Prostate gland (tissue), 2 donors: ENCODE measurements at regions not wholly inside any gene's neighbourhood (a gene's known extent, or its start where the extent isn't known, plus 50 kb on each side); places are given as distances from the start of the nearest gene placed in this dataset.
"Not testable (repeated sequence)": the region's sequence is repeated elsewhere in the genome, so short reads cannot be mapped to it uniquely, and the experiment has no call there.

Experiments used
- DNase-seq: peaks from one replicate; pipeline ENCODE4 v3.0.0-alpha.2; 2019; ENCODE audit warnings: low spot score
- H3K27ac ChIP-seq, 2 donors: fragments of 200-600 bp; sonication (generic); 2 replicates each; pipeline ENCODE4 v1.5.1; 2017 to 2019
- H3K27me3 ChIP-seq: fragments of 200-600 bp; sonication (generic); replicated peaks from 2 replicates; pipeline ENCODE4 v1.5.1; 2019; ENCODE audit not compliant: insufficient read depth
- H3K36me3 ChIP-seq, 2 donors: fragments of 200-600 bp; sonication (generic); 1 replicate in 1 of 2; 2 replicates in 1 of 2; pipeline versions ENCODE4 v1.5.1 to v1.8.1; 2017 to 2019
- H3K4me1 ChIP-seq: fragments of 200-600 bp; sonication (generic); replicated peaks from 2 replicates; pipeline ENCODE4 v1.5.1; 2019
- H3K4me3 ChIP-seq, 2 donors: fragments of 200-600 bp; sonication (generic); 2 replicates each; pipeline ENCODE4 v1.5.1; 2017 to 2019
- H3K9me3 ChIP-seq: fragments of 200-600 bp; sonication (generic); 2 replicates; pipeline ENCODE4 v1.5.1; 2017
- CTCF ChIP-seq, 4 experiments: fragments of 200-600 bp in 2 of 4; fragments of 450-650 bp in 2 of 4; sonication (generic) in 2 of 4; IDR thresholded peaks; 1 replicate in 3 of 4; 2 replicates in 1 of 4; pipeline ENCODE4 v1.5.1; 2016 to 2019; ENCODE audit warnings: antibody characterized with exemption in 4 of 4, mild to moderate bottlenecking in 2 of 4, moderate library complexity in 2 of 4
- POLR2A ChIP-seq: fragments of 450-650 bp; IDR thresholded peaks from one replicate; pipeline ENCODE4 v1.6.1; 2016; ENCODE audit warnings: antibody characterized with exemption, mild to moderate bottlenecking
- POLR2AphosphoS5 ChIP-seq: sonication (generic); formaldehyde crosslinking; IDR thresholded peaks from one replicate; pipeline ENCODE4 v1.6.1; 2017; ENCODE audit warnings: antibody characterized with exemption
- WGBS: methylation state at CpG from one replicate; pipeline ENCODE4 v1.1.5; 2018; 5-methylcytosine and 5-hydroxymethylcytosine counted together
- intact Hi-C: fragments of 100-400 bp; cut with DNase I; formaldehyde crosslinking; loops from one replicate; pipeline ENCODE4 v1.14.2; 2022

GRCh38 chr7:25595996-25596395 is 367.7 kb upstream of the NPVF start:
- DNase-seq, result no peak
- TF ChIP-seq CTCF (IDR thresholded peaks at IDR 0.05) (no peak), POLR2A (no peak), POLR2AphosphoS5 (no peak)
- H3K4me1 ChIP-seq, result no peaks in the 10 kb centered on the region
- WGBS, result 90% methylated on average over 2 of the region's 2 CpGs
- H3K36me3 ChIP-seq, result no peaks in the 10 kb centered on the region
- H3K27me3 ChIP-seq, result no peaks in the 10 kb centered on the region
- no peak overlapping the region for H3K4me3 ChIP-seq
- intact Hi-C loops, result no loop called here
- no peaks in the 10 kb centered on the region for H3K9me3 ChIP-seq
- H3K27ac ChIP-seq, result no peak overlapping the region

DNA sequence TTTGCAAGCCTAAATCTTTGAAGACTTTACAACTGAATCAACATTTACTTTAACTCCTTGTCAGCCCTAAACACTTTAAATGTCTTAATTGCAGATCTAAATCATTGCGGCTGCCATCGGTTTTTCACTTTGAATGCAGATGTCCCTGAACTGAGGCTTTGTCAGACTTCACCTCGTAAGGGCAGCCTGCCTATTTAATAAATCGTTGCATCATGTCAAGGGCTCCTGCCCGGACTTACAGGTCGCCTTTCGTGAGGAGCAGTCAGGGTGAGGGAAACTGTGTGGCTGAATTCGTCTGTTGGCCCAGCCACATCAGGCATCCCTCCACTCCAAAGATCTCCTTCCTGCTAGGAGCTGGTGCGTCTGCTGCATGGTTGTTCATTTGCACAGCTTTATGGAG is 368.2 kb upstream of the NPVF start:
- 54% methylated on average over 9 of the region's 9 CpGs for WGBS
- H3K36me3 ChIP-seq, result no peaks in the 10 kb centered on the region
- no peaks in the 10 kb centered on the region for H3K4me1 ChIP-seq
- H3K27ac ChIP-seq, result no peak overlapping the region
- no peak for DNase-seq
- no peak overlapping the region for H3K4me3 ChIP-seq
- TF ChIP-seq POLR2AphosphoS5, result no peak
- no peak for TF ChIP-seq CTCF (IDR thresholded peaks at IDR 0.05)
- TF ChIP-seq POLR2A, result no peak
- no peaks in the 10 kb centered on the region for H3K27me3 ChIP-seq
- no peaks in the 10 kb centered on the region for H3K9me3 ChIP-seq
- intact Hi-C loops, result no loop called here

DNA sequence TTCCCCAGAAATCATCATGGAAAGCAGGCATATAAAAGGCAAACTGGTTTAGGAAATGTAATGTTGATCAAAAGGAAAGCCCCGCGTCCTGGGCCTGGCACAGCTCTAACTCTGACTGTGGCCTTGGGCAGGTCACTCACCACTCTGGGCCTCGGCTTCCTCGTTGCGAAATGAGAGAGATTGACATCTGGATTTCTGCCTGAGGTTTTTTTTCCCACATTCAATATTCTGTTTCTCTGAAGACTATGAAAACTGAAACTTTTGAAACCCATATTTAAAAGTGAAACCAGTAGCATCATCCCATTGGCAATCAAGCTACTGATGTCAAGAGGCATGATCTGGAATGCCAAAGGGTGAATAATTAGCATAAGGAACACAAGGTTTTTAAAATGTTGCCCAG is 369.7 kb upstream of the NPVF start:
- no peak for TF ChIP-seq POLR2A
- no peak overlapping the region for H3K27ac ChIP-seq
- DNase-seq, result no peak
- no peaks in the 10 kb centered on the region for H3K36me3 ChIP-seq
- intact Hi-C loops, result no loop called here
- no peaks in the 10 kb centered on the region for H3K27me3 ChIP-seq
- H3K4me3 ChIP-seq, result no peak overlapping the region
- H3K4me1 ChIP-seq, result no peaks in the 10 kb centered on the region
- no peaks in the 10 kb centered on the region for H3K9me3 ChIP-seq
- WGBS, result 69% methylated on average over 5 of the region's 5 CpGs

- no peak overlapping the region for H3K4me3 ChIP-seq
- DNase-seq, result no peak
- 97% methylated on average over 5 of the region's 5 CpGs for WGBS
- intact Hi-C loops, result no loop called here
- no peaks in the 10 kb centered on the region for H3K4me1 ChIP-seq
- H3K9me3 ChIP-seq, result no peaks in the 10 kb centered on the region
- H3K27ac ChIP-seq, result no peak overlapping the region
- no peaks in the 10 kb centered on the region for H3K36me3 ChIP-seq
- no peaks in the 10 kb centered on the region for H3K27me3 ChIP-seq
- TF ChIP-seq CTCF (IDR thresholded peaks at IDR 0.05), result no peak
- TF ChIP-seq POLR2AphosphoS5, result no peak
- no peak for TF ChIP-seq POLR2A
These were observed 370.5 kb upstream of the NPVF start for GRCh38 chr7:25598765-25599164.

DNA sequence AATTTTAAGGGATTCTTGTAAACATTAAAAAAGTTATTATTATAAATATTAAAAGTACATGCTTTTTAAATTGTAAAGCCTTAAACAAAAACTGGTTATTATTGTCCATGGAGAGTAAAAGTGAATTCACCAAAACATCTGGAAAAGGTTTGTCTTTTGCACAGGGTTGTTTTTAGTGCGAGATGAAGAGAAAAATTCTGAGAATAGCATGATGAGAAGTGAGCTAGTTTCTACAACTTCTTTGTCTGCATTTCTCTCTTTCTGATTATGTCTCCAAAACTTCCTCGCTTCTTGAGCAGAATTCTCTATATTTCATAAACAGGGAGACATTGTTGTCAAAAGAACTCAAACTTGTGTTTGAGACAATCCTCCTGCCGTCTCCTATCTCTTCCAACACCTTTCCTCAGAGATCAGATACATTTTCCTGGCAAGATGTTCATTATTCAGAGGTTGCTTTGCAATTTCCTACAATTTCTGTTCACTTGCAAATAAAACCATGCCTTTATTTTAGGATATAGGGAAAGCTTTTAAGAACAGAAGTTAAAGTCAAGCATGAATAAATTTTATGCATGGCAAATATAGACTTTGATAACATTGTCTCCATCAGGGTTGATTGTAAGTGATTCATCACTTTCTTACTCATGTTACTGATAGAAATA is 372.1 kb upstream of the NPVF start:
- DNase-seq, result no peak
- no peaks in the 10 kb centered on the region for H3K36me3 ChIP-seq
- intact Hi-C loops, result no loop called here
- H3K9me3 ChIP-seq, result no peaks in the 10 kb centered on the region
- H3K27ac ChIP-seq, result no peak overlapping the region
- H3K4me3 ChIP-seq, result no peak overlapping the region
- H3K27me3 ChIP-seq, result no peaks in the 10 kb centered on the region
- 78% methylated on average over 3 of the region's 3 CpGs for WGBS
- TF ChIP-seq POLR2A (no peak), CTCF (IDR thresholded peaks at IDR 0.05) (no peak), POLR2AphosphoS5 (no peak)
- no peaks in the 10 kb centered on the region for H3K4me1 ChIP-seq

DNA sequence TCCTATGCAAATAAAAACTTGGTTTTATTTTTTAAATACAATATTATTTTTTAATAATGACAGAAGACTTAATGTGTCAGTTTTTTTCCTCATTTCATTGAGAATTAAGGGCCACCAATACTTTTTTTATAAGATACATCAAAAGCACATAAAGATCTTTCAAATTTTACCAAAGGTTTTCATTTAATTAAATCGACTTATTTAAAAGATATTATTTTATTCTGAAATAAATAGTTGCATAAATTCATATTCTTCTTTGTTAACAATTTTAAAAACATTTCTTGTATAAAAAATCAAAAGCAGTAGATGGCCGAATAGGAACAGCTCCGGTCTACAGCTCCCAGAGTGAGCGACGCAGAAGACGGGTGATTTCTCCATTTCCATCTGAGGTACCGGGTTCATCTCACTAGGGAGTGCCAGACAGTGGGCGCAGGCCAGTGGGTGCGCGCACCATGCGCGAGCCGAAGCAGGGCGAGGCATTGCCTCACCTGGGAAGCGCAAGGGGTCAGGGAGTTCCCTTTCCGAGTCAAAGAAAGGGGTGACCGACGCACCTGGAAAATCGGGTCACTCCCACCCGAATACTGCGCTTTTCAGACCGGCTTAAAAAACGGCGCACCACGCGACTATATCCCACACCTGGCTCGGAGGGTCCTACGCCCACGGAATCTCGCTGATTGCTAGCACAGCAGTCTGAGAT is 374.6 kb upstream of the NPVF start:
- WGBS, result 9% methylated on average over 19 of the region's 30 CpGs

GRCh38 chr7:25603427-25603740 is 375.1 kb upstream of the NPVF start:
- H3K27me3 ChIP-seq, DNase-seq, intact Hi-C loops, H3K9me3 ChIP-seq, H3K36me3 ChIP-seq, H3K27ac ChIP-seq, H3K4me1 ChIP-seq: not testable (repeated sequence)
- WGBS, result no CpG with 5 or more reads among the region's 9 CpGs
- H3K4me3 ChIP-seq, result peak overlapping the region; percentile 15 to 21

More for the DNA sequence above, 374.6 kb upstream of the NPVF start:
- intact Hi-C loops, H3K4me1 ChIP-seq, H3K27me3 ChIP-seq, H3K36me3 ChIP-seq, H3K9me3 ChIP-seq, DNase-seq, H3K27ac ChIP-seq: not testable (repeated sequence)
- peak overlapping the region; percentile 15 to 21 for H3K4me3 ChIP-seq
